GM21717 (cell line): ENCODE measurements at regions not wholly inside any gene's neighbourhood (a gene's known extent, or its start where the extent isn't known, plus 50 kb on each side); places are given as distances from the start of the nearest gene placed in this dataset.
"Not testable (repeated sequence)": the region's sequence is repeated elsewhere in the genome, so short reads cannot be mapped to it uniquely, and the experiment has no call there.

Source experiments
- ATAC-seq: cut with Tn5 transposase; IDR thresholded peaks from one replicate; pipeline ENCODE4 v1.9.1; 2021; ENCODE audit warnings: mild to moderate bottlenecking, moderate library complexity; ENCODE audit not compliant: unreplicated experiment

DNA sequence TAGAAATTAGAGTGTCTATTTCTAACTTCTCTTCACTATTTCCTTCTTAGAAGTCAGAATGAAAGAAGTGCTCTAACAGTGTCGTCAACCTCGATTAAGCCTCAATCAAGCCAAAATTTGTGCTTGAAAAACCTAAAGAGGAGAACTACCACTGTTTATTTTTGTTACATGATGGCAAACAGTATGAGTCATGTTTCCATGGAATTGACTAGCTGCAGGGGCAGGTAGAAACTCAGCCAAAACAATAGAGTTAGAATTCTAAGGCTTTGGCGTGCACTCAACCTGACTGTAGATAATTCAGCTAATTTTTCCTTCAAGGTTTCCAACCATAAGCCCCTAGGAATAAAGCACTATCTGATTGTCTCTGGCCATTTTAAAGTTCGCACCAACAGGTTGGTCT, 415.9 kb downstream of the ETS1 start:
- ATAC-seq, result no peak

DNA sequence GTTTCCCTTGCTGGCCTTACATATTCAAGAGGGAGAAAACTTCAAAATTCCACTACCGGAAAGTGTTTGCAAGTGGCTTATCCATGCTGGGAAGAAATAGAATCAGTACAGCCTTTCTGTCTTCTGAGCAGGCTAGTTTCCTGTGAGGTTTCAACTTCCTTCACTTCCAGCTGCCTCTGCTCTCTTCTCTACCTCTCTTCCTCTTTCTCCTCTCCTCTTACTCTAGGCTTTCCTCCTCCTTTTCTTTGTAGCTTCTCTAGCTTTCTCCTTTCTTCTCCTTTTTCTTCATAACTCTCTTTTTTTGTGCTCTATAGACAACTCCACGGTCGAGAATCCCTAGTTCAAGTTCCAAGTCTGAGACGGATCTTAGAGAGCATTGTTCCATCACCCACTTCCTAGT, 421.8 kb downstream of the ETS1 start:
- ATAC-seq, result no peak

DNA sequence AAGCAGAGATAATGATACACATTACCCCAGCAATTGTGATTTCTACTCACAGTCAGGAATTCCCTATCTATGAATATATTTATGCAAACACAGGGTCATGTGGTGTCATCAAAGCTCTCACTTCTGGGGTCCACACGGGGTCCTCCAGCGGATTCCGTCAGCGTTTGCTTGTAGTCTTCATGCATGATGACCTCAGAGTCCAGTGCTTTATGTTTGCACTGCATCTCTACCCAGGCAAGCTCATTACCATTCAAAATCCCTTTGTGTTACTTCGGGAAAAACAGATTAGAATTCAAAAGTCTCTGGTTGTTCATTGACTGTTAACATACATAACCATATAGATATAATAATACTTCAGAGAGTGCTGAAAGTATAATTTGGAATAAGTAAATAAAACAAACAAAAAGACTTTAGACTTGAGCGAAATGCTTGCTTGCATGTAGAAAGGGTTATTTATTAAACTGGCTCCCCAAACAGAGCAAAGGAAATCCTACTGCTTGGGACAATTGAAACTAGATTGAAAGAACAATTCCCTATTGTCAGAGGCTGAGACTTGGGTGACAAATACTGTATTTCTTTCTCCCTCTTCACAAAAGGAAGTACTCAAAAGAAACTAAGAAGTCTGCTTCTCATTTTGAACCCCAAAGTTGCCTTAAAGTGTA, 423.1 kb downstream of the ETS1 start:
- no peak for ATAC-seq

DNA sequence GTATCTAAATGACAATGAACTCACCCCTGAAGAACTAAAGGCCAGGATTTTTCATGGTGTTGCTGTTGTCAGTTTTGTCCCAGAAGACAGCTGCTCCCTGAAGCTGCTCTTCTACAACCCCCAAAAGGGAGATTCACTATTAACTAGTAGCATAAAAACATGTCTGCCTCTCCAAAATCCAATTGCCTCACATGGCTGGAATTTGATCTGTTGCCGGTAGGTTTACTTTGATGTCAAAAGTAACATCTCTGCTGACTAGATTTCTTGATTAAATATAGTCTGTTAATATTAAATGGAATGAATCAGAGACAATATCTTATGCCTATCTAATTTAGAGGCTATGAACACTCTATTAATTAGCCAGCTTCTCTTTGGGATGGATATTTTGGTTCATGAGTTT, 425.4 kb downstream of the ETS1 start:
- no peak for ATAC-seq

DNA sequence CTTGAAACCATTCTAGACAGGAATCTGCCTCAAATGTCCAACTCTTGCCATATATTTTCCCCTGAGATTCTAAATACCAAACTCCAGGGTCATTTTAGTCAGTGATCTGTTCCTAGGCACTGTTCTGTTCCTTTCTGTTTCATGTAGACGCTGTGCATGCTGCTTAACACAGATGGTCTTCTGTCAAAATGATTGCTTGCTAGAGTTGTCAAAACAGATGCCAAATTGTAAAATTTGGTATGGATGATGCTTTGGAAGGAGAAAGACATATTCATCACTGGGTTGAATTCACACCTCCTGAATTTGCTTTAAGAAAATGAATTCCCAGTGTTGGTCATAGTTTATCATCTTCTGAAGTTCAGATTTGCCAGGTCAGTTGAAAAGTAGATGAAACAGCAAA, 425.9 kb downstream of the ETS1 start:
- no peak for ATAC-seq

DNA sequence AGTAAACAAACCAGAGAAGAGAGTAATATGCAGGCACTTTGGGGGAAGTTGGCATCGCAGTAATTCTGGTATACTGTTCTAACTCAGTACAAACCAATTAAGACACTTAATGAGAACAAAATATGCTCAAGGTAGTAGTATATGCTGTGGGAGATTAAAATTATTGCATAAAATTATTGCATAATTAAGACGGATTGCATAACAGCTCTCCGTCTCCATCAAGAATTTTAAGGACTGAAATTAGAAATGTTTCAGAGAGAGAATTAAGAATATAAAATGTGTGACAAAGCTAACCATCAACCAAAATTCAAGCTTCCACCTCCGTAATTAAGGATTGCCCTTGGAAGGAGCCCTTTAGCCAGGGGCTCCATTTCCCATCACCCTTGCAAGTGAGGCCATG, 428.5 kb downstream of the ETS1 start:
- ATAC-seq, result no peak

DNA sequence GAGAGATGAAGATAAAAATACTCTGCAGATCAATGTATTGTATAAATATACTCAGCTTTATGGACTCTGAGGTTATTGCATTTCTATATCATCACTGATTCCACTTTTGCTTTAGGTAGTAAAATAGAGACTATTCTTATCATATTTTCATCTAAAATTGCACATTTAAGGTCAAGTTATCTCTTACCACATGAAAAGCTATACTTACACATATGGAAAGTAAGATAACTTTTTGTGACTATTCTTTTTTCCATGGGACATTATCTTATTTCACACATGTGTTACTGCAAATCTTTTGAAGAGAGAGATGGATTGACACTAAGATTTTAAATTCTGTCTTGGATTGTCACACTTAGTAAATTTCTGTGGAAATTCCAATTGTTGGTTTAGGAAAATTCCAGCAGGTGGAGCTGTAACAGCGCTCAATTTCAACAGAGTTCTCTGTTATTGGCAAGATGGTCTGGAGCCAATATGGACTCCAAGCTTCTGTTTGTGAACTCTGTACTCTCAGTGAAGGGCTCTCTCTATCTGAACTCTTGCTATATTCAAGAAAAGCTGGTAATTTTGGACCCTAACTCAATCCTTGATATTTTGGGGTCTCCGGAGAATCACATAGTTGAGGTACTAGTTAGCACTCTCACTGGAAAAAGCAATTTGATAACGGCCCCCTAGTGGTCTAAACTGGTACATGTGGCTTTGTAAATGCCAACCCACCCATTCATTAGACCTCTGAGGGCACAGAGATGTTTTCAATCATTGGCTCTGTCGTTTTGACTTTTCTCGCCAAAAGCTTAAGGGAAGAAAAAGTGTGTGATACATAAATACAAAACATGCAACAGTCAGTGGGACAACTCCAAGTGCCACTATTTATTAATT, 429.7 kb downstream of the ETS1 start:
- peak; percentile 91 for ATAC-seq

DNA sequence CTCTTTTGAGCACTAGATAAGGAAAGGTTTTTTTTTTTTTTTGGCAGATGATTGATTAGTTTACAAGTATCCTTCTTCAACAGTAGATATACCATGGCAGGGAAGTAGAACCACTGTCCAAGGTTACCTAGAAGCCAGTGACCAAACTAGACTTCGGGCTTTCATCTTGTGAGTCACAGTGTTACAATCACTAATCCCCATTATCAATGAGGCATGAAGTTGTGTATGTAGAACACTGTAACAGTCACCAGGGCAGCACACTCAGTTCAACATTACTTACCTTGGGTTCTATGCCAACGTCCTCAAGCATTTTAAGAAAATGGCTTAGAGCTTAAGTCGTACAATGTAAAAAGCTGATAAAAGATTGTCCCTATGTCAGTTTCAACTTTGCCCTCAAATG, 430.9 kb downstream of the ETS1 start:
- no peak for ATAC-seq

DNA sequence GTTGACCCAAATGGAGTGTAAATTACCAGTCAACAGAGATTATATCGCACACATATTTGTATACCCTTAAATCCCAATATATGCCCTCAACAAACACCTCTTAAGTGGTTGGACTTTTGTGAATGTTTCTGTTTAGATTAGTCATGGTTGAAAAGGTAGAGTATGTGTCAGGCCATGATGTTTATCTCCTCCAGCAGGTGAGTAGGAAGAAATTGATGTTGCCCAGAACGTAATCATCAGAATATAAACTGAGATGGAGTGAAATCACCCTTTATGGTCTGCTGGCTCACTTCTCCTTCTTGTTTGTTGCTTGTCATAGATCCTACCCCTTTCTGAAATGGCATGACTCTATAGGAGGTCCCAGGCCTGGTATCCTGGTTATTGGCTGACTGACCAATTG, 431.8 kb downstream of the ETS1 start:
- no peak for ATAC-seq

DNA sequence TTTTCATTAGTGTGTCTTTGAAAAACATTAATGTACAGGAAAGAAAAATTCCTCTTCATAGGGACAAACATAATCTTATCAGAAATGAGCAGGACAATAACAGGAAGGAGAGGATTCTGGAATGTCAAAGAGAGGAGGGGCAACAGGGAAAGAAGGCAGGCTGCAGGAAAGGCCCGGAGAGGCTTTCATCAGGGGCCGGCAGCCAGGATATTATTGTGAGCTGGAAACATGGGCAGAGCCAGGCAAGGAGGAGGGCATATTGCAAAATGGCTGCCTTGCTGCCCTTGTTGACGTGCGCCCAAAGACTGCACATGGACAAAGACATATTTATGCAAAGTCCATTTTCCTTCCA, 433.7 kb downstream of the ETS1 start:
- no peak for ATAC-seq

DNA sequence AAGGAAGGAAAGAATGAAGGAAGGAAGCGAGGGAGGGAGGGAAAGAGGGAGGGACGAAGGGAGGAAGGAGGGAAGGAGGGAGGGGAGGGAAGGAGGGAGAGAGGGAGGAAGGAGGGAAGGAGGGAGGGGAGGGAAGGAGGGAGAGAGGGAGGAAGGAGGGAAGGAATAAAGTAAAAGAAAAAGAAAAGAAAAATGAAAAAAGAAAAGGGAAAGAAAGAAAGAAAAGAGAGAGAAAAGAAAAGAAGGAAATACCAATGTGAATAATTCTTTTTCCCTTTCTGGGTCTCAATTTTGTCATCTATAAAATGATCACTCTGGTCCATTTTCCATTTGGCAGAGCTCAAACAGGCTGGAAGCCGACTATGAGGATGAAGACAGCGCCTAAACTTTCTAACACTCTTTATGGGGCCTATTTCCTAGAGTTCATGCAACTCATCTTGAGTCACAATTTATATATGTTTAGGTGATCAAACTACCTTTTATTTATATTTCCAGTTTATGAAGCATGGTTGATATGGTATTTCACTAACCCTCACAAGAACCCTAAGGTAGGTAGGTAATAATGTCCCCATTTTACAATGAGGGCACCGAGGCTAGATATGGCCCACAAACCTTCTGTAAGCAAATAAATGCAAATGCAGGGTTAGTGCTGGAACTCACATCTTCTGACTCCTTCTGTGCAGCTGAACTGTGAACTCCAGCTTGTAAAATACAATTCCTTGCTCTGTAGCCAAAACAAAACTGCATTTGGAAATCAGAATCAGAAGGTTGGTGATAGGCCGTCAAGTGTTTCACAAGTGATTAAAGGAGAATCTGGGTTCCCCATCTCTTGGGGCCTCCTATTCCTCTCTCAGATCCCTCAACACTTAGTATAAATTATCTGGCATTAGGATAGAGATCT, 434.3 kb downstream of the ETS1 start:
- ATAC-seq, result no peak

DNA sequence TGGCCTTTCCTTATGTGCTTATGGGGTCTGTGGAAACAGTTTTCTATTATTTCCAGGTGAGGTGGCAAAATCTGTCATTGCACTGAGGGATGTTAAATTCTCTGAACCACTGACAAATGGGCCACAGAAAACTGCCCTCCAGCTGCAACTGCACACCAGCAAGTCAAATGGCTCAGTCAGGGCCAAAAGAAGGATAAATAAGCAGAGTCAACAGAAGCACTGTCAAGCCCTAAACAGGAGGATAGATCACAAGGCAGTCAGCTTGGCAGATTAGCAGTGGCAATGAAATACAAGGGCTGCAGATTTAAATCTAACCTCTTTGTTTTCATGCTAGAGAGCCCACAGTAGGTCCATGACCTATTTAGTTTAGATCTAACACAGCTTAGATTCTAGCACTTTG, 435.6 kb downstream of the ETS1 start:
- ATAC-seq, result no peak

DNA sequence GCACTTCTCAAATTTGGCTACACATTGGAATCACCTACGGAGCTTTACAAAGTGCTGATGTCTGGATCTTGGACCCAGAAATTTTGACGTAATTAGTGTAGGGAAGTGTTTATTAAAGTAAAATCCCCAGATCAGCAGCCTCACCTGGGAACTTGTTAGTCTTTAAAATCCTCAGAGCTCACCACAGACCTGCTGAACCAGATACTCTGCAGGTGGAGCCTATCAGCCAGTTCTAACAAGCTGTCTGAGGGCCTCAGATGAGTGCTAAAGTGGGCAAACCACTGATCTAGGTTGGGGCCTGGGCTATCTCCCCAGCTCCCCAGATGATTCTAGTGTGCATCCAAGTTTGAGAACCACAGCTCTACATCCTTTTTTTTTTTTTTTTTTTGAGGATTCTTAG, 436.0 kb downstream of the ETS1 start:
- ATAC-seq, result no peak

DNA sequence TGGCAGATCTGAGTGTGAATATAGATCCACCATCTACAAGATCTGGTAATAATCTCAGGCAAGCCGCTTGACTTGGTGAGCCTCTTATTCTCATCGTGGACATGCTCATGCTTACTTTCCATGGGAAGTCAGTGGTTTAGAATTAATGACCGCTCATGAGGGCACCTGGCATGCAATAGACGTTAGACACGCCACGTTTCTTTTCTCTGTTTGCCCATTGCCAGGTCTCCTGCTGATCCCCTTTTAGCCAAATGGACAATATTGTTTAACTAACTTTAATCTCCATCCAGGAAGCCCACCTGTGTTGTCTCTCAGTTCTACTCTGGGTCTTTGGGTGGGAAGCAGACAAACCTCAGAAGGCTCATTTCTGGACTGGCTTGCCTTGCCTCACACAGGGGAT, 439.1 kb downstream of the ETS1 start:
- ATAC-seq, result no peak

DNA sequence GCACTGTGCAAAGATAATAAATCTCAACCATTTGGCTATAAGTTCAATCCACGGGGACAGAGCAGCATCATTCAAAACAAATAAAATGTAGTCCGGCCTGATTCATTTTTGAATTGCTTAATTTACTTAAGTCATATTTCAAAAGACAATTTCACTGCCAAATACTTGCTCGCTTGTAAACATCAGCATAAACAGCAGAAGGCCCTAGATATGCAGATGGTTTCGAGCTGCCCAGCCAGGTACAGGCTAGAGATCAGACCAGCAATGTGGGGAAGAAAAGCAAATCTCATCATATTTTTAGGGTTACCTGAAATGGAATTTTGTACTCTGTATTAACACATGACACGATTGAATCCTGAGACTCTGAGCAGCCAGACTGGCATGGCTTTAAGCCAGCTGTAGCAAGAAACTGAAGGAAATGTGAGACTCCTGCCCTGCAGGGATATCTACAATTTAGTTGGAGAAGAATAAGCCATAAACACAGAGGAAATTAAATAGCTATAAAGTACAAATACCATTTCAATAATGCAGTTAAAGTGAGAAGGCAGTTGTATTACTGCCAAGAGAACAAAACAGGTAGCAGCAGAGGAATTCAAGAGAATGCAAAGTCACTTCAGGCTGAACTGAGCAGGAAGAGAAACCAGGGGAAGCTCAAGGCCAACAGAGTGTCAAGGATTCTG, 440.3 kb downstream of the ETS1 start:
- ATAC-seq, result no peak

DNA sequence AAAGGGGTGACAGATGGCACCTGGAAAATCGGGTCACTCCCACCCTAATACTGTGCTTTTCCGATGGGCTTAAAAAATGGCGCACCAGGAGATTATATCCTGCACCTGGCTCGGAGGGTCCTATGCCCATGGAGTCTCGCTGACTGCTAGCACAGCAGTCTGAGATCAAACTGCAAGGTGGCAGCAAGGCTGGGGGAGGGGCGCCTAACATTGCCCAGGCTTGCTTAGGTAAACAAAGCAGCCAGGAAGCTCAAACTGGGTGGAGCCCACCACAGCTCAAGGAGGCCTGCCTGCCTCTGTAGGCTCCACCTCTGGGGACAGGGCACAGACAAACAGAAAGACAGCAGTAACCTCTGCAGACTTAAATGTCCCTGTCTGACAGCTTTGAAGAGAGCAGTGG, 447.1 kb downstream of the ETS1 start:
- ATAC-seq, result not testable (repeated sequence)

DNA sequence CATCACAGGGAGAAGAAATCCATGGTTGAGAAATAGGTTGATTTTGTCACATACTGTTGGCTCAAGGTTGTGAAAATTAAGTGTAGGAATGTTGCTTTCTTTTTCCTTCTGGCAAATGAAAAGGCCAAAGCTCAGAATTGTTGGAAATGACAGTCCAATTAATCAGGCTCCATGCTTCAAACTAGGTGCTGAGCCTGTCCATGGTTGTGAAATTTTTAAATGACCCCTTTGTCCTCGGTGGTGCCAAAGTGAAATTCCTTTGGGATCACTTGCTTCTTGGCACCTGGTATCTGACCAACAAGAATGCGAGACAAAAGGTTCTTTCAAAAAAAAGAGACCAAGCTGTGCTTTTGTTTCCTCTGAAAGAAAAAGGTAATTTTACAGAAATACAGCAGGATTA, 451.9 kb downstream of the ETS1 start:
- no peak for ATAC-seq

DNA sequence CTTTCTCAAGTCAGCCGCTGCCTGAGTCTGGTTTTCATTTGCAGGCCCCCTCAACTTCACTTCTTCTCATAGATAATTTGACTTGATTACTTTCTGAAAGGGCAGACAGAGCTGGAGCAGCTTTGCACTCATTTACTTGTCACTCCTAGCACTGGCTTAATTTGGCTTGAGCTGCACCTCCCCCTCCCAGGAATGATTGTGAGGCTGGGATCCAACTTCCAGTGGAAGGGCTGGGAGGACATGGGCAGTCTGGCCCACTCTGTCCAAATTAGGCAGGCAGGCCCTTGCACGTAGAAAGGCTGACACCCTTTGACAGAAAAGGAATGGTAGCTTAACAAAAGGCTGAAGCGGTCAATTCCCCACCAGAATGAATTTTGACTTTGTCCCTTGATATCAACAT, 453.9 kb downstream of the ETS1 start:
- ATAC-seq, result no peak

DNA sequence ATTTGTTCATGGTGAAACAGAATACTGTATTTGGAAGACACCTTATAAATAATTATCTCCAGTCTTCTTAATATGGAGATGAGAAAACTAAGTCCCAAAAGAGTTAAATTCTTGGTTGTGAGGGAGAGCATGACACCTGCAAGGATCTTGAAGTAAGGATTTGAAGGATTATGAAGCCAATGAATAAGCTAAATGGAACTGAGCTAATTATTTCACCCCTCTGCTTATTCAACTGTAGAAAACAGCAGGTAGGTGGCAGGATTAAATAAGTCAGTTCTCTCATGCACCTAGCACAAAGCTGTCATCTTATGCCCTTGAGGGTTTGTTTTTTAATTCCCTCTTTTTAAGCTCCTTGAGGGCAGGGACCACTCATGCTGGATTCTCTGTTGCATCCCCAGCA, 457.3 kb downstream of the ETS1 start:
- ATAC-seq, result no peak

DNA sequence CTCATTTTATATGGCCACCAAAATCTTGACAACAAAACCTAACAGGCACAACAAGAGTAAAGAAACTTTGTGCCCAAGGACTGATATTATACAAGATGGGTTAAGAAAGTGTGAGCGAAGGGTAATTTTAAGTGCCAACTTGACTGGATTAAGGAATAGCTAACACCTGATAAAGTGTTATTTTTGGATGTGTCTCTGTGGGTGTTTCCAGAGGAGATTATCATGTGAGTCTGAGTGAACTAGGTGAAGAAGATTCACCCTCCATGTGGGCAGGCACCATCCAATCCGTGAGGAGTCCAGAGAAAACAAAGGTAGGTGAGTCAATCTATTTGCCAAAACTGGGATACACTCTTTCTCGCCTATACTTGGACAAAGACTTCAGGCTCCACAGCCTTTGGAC, 461.6 kb downstream of the ETS1 start:
- ATAC-seq, result no peak

DNA sequence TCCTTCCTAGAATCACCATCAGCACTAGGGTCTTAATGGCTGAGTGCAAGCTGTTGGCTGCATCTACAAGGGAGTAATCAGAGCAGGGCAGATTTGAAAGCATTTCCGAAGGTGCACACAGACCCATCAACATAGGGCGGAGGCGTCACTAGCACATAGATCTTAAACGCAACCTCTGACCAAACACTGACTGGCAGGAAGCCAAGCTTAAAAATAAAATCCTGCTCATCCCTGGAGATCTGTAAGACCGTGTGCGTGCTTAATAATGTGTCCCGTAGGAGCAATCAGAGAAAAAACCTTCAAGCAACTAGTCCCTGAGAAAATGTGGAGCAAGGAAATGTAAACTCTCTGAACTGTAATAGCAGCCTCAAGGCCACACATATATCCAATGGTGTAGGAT, 470.5 kb downstream of the ETS1 start:
- ATAC-seq, result no peak
